GM21515 (cell line): ENCODE measurements at regions not wholly inside any gene's neighbourhood (a gene's known extent, or its start where the extent isn't known, plus 50 kb on each side); places are given as distances from the start of the nearest gene placed in this dataset.
"Not testable (repeated sequence)": the region's sequence is repeated elsewhere in the genome, so short reads cannot be mapped to it uniquely, and the experiment has no call there.

ENCODE experiments used
- ATAC-seq: cut with Tn5 transposase; IDR thresholded peaks from one replicate; pipeline ENCODE4 v1.9.1; 2021; ENCODE audit not compliant: unreplicated experiment

GRCh38 chr10:42533866-42534265 lies 104.5 kb downstream of the ZNF33B start:
- ATAC-seq = not testable (repeated sequence)

GRCh38 chr10:42532996-42533395 lies 105.4 kb downstream of the ZNF33B start:
- ATAC-seq = no peak

GRCh38 chr10:42523098-42523497 lies 115.3 kb downstream of the ZNF33B start:
- ATAC-seq = no peak

- ATAC-seq = no peak
Observed at GRCh38 chr10:42519761-42520460, 118.5 kb downstream of the ZNF33B start.

- ATAC-seq = no peak
Observed at GRCh38 chr10:42519079-42519478, 119.3 kb downstream of the ZNF33B start.

GRCh38 chr10:42513921-42514320 lies 124.4 kb downstream of the ZNF33B start:
- no peak for ATAC-seq

- no peak for ATAC-seq
Observed at GRCh38 chr10:42491801-42492200, 146.6 kb downstream of the ZNF33B start.

GRCh38 chr10:42491001-42491592 lies 147.3 kb downstream of the ZNF33B start:
- ATAC-seq = no peak

GRCh38 chr10:42490368-42490767 lies 148.0 kb downstream of the ZNF33B start:
- ATAC-seq = no peak

- ATAC-seq = no peak
Observed at GRCh38 chr10:42488416-42488815, 150.0 kb downstream of the ZNF33B start.

GRCh38 chr10:42482411-42482810 lies 156.0 kb downstream of the ZNF33B start:
- ATAC-seq = no peak

GRCh38 chr10:42479057-42479456 lies 159.3 kb downstream of the ZNF33B start:
- ATAC-seq = no peak

GRCh38 chr10:42477170-42477569 lies 161.2 kb downstream of the ZNF33B start:
- no peak for ATAC-seq

GRCh38 chr10:42476101-42476500 lies 162.3 kb downstream of the ZNF33B start:
- ATAC-seq = no peak

- ATAC-seq = no peak
Observed at GRCh38 chr10:42475168-42476098, 162.9 kb downstream of the ZNF33B start.

GRCh38 chr10:42454313-42454712 lies 184.1 kb downstream of the ZNF33B start:
- no peak for ATAC-seq

GRCh38 chr10:42431095-42431494 lies 207.3 kb downstream of the ZNF33B start:
- ATAC-seq = no peak

- ATAC-seq = no peak
Observed at GRCh38 chr10:42428534-42428933, 209.8 kb downstream of the ZNF33B start.

GRCh38 chr10:42422911-42423310 lies 215.5 kb downstream of the ZNF33B start:
- no peak for ATAC-seq

- ATAC-seq = no peak
Observed at GRCh38 chr10:42421812-42422211, 216.6 kb downstream of the ZNF33B start.

GRCh38 chr10:42419789-42420188 lies 218.6 kb downstream of the ZNF33B start:
- ATAC-seq = no peak
